22Rv1 (cell line): ENCODE measurements at regions not wholly inside any gene's neighbourhood (a gene's known extent, or its start where the extent isn't known, plus 50 kb on each side); places are given as distances from the start of the nearest gene placed in this dataset.

Source experiments
- ZFX ChIP-seq: fragments of 450-650 bp; IDR thresholded peaks from 2 replicates; pipeline ENCODE4 v1.6.1; 2017; ENCODE audit warnings: antibody characterized with exemption, borderline replicate concordance
- TF ChIP-seq, protein P1 (sequence below): fragments of 450-650 bp; IDR thresholded peaks from 2 replicates; pipeline ENCODE4 v1.5.1; 2017; ENCODE audit warnings: mild to moderate bottlenecking

DNA sequence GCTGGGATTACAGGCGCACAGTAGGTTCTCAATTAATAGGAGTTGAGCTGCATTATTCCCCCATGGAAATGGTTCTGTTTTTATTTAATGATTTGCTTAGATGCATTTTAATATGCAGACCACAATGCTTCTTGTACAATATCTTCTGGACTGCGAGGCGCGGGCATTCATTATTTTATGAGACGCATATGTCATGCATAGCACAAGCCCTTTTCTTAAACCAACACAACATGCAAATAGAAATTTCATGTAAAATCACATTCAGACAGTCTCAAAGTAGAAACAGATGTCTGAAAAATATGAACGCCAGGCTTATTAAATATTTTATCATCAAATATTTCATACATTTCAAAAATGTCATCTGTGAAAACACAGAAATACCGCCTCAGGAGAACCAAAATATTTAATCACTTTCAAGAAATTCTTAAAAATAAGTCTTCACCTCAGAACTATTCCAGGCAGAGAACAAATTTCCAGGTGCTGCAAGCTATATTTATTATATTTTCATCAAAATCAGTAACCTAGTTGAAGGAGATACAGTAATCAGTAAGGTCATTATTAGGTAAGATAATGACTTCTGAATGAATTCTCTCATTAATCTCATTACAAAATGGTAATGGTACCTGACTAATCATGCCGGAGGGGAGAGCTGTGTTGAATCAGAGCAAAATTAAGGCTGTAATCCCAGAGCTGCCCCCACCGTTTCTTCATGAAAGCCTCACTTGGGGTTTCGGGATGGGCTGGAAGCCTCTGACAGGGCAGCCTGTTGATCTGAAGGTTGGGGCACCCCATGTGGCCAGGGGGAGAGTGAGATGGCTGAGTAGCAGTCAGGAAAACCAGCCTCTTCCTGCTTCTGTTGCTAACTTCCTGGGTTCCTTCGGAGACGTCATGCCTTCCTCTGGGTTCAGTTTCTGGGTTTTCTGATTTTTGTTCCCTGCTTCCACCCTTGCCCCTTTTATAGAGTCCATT, 133.9 kb upstream of the ZNF618 start:
- no peak for TF ChIP-seq ZFX
- TF ChIP-seq, protein P1, sequence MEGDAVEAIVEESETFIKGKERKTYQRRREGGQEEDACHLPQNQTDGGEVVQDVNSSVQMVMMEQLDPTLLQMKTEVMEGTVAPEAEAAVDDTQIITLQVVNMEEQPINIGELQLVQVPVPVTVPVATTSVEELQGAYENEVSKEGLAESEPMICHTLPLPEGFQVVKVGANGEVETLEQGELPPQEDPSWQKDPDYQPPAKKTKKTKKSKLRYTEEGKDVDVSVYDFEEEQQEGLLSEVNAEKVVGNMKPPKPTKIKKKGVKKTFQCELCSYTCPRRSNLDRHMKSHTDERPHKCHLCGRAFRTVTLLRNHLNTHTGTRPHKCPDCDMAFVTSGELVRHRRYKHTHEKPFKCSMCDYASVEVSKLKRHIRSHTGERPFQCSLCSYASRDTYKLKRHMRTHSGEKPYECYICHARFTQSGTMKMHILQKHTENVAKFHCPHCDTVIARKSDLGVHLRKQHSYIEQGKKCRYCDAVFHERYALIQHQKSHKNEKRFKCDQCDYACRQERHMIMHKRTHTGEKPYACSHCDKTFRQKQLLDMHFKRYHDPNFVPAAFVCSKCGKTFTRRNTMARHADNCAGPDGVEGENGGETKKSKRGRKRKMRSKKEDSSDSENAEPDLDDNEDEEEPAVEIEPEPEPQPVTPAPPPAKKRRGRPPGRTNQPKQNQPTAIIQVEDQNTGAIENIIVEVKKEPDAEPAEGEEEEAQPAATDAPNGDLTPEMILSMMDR = no peak
